Endothelial cell of umbilical vein (primary cell): ENCODE measurements at regions not wholly inside any gene's neighbourhood (a gene's known extent, or its start where the extent isn't known, plus 50 kb on each side); places are given as distances from the start of the nearest gene placed in this dataset.

Experiments used
- EZH2 ChIP-seq: IDR thresholded peaks from 2 replicates; pipeline ENCODE4 v1.6.1; 2012; ENCODE audit warnings: borderline replicate concordance, low read depth, mild to moderate bottlenecking, moderate library complexity, low read length, inconsistent platforms; ENCODE audit not compliant: severe bottlenecking
- POLR2A ChIP-seq: IDR thresholded peaks from 2 replicates; pipeline ENCODE4 v1.6.1; 2012; ENCODE audit warnings: low read depth, mild to moderate bottlenecking, control low read depth, low read length
- TF ChIP-seq, protein P1 (sequence below), 2 donors: IDR thresholded peaks; 1 replicate in 1 of 2; 2 replicates in 1 of 2; pipeline ENCODE4 v1.5.1; 2011; ENCODE audit warnings: low read length in 2 of 2, mild to moderate bottlenecking in 2 of 2, moderate library complexity in 2 of 2, control low read depth in 1 of 2, inconsistent platforms in 1 of 2, low read depth in 1 of 2; ENCODE audit not compliant: insufficient read depth in 1 of 2; ENCODE audit errors: extremely low read depth in 1 of 2

DNA sequence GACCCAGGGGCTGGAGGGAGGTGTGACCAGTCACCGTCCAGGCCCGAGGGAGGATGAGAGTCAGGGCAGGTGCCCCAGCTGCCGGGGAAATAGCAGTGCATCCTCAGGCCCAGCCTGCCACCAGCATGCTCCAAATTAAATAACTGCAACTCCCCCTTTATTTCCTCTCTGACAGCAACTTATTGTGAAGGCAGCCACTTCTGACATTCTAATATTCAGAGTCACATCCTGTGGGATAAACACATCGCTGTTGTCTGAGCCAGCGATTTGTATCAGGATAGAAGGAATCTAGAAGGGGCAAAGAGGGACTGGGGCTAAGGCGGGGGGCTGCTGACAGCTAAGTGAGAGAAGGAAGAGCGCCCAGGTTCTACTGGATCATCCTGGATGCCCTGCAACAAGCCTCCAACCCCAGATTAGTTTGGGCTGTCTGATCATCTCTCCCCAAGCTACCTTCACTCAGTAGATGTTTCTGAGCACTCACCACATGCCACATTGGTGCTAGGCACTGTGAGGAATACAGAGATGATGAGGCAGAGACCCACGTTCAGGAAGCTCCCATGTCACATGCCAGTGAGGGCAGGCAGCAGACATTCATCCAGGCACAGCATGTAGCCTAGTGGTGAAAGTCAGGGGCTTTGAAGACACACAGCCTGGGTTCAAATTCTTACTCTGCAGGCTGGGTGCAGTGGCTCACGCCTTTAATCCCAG, 214.1 kb downstream of the BUD13 start:
- TF ChIP-seq, protein P1, sequence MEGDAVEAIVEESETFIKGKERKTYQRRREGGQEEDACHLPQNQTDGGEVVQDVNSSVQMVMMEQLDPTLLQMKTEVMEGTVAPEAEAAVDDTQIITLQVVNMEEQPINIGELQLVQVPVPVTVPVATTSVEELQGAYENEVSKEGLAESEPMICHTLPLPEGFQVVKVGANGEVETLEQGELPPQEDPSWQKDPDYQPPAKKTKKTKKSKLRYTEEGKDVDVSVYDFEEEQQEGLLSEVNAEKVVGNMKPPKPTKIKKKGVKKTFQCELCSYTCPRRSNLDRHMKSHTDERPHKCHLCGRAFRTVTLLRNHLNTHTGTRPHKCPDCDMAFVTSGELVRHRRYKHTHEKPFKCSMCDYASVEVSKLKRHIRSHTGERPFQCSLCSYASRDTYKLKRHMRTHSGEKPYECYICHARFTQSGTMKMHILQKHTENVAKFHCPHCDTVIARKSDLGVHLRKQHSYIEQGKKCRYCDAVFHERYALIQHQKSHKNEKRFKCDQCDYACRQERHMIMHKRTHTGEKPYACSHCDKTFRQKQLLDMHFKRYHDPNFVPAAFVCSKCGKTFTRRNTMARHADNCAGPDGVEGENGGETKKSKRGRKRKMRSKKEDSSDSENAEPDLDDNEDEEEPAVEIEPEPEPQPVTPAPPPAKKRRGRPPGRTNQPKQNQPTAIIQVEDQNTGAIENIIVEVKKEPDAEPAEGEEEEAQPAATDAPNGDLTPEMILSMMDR (IDR thresholded peaks at IDR 0.05; ENCODE audit: extremely low read depth in 1 of 2, insufficient read depth in 1 of 2, low read depth in 1 of 2, low read length in 2 of 2) = no peak
- peak; percentile 62 for TF ChIP-seq POLR2A
- no peak for TF ChIP-seq EZH2
